Pons (tissue), 1 donor: ENCODE measurements at regions not wholly inside any gene's neighbourhood (a gene's known extent, or its start where the extent isn't known, plus 50 kb on each side); places are given as distances from the start of the nearest gene placed in this dataset.

Experiments
- DNase-seq: peaks from one replicate; pipeline ENCODE4 v3.0.0-alpha.2; 2016; ENCODE audit warnings: low spot score

- no peak for DNase-seq
These were observed 158.6 kb downstream of the FAM114A2 start for GRCh38 chr5:153880106-153880505.

- no peak for DNase-seq
These were observed 159.1 kb downstream of the FAM114A2 start for GRCh38 chr5:153879596-153879995.

DNA sequence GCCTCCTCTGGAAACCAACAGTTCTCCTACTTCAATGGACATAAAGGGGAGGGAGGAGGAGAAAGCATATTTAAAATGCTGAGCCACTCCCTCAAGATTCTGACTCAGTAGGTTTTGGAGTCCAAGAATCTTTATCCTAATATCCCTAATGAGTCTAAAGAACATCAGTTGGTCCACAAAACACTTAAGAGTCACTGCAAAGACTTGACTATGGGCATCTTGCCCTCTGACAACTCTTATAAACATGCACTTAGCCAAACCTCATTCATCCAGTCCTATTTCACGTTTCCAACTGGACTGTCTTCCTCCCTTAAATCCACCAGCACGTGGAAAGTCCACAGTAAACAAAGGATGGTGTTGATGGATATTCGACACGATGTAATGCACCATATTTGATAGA lies 172.5 kb downstream of the FAM114A2 start:
- DNase-seq, result no peak

DNA sequence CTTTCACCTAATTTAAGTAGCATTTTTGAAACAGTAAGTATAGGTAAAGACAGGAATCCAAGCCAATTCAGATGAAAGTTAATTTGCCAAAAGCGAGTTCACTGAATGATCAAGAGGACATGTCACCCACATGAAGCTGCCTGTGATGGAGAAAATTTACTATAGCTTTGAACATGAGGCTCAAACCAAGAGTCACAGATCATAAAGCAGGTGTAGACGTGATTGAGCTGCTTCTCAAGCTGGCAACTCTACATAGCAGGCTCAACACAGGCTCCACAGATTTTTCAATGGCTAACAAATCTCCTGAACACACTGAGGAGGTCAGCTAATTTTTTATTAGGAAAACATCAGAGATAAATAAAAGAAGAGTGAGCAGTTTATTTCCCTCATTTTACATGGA lies 173.7 kb downstream of the FAM114A2 start:
- no peak for DNase-seq

GRCh38 chr5:153863951-153864350 lies 174.8 kb downstream of the FAM114A2 start:
- DNase-seq, result no peak
